ENCODE measurements at regions not wholly inside any gene's neighbourhood (a gene's known extent, or its start where the extent isn't known, plus 50 kb on each side); places are given as distances from the start of the nearest gene placed in this dataset.

- no peak for TF ChIP-seq SREBF2 (IDR thresholded peaks at IDR 0.05; ENCODE audit: low read length)
These were observed 253.6 kb upstream of the EXOC2 start (continued) for GRCh38 chr6:946546-946945.

- ATAC-seq (no peak), FAIRE-seq (no peak), DNase-seq (ENCODE audit: low read depth, low spot score) (no peak)
- Histone ChIP-seq H3K9me3 (replicated peaks; ENCODE audit: control insufficient read depth, insufficient read depth, low read length) (no peaks in the 10 kb centered on the region; the same call in 2 of the 3 replicates), H3K27ac (ENCODE audit: control insufficient read depth, insufficient read depth) (no peak overlapping the region), H3K4me2 (ENCODE audit: control insufficient read depth, insufficient read depth) (no peak overlapping the region), H2AFZ (ENCODE audit: control insufficient read depth, low read depth, low read length) (no peak overlapping the region), H3K4me1 (ENCODE audit: control insufficient read depth, insufficient read depth, low read length) (no peaks in the 10 kb centered on the region), H3K36me3 (ENCODE audit: control insufficient read depth in 2 of 2, insufficient read depth in 2 of 2, low read length in 1 of 2) (no peaks in the 10 kb centered on the region), H3K4me3 (no peak overlapping the region), H3K27me3 (replicated peaks in 1 of 2; ENCODE audit: control insufficient read depth in 2 of 2, insufficient read depth in 2 of 2, low read length in 1 of 2) (peaks cover 5 to 10% of the 10 kb centered on the region in 2 experiments; a peak in 3 of 4 replicates), H3K79me2 (ENCODE audit: control insufficient read depth, insufficient read depth, low read length) (no peaks in the 10 kb centered on the region), H3K9ac (ENCODE audit: control insufficient read depth, insufficient read depth, low read length) (no peak overlapping the region), H4K20me1 (ENCODE audit: control insufficient read depth, insufficient read depth) (no peaks in the 10 kb centered on the region)
- in situ Hi-C loops (cut with MboI) = no loop called here
- RAD21 ChIA-PET (ENCODE audit: unreplicated experiment) = no interaction called here
- intact Hi-C loops (cut with micrococcal nuclease; ENCODE audit: unreplicated experiment) = no loop called here
- BruUV-seq (replicated peaks) = no TSS peak
- SMC1A ChIA-PET (ENCODE audit: uncharacterized antibody, unreplicated experiment) = no interaction called here
- TF ChIP-seq, protein P1, sequence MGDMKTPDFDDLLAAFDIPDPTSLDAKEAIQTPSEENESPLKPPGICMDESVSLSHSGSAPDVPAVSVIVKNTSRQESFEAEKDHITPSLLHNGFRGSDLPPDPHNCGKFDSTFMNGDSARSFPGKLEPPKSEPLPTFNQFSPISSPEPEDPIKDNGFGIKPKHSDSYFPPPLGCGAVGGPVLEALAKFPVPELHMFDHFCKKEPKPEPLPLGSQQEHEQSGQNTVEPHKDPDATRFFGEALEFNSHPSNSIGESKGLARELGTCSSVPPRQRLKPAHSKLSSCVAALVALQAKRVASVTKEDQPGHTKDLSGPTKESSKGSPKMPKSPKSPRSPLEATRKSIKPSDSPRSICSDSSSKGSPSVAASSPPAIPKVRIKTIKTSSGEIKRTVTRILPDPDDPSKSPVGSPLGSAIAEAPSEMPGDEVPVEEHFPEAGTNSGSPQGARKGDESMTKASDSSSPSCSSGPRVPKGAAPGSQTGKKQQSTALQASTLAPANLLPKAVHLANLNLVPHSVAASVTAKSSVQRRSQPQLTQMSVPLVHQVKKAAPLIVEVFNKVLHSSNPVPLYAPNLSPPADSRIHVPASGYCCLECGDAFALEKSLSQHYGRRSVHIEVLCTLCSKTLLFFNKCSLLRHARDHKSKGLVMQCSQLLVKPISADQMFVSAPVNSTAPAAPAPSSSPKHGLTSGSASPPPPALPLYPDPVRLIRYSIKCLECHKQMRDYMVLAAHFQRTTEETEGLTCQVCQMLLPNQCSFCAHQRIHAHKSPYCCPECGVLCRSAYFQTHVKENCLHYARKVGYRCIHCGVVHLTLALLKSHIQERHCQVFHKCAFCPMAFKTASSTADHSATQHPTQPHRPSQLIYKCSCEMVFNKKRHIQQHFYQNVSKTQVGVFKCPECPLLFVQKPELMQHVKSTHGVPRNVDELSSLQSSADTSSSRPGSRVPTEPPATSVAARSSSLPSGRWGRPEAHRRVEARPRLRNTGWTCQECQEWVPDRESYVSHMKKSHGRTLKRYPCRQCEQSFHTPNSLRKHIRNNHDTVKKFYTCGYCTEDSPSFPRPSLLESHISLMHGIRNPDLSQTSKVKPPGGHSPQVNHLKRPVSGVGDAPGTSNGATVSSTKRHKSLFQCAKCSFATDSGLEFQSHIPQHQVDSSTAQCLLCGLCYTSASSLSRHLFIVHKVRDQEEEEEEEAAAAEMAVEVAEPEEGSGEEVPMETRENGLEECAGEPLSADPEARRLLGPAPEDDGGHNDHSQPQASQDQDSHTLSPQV (IDR thresholded peaks at IDR 0.05) = no peak
- TF ChIP-seq MYC (IDR thresholded peaks at IDR 0.05; ENCODE audit: insufficient read depth, insufficient read length, insufficient replicate concordance, low read length, severe bottlenecking) = no peak
- TF ChIP-seq TAF1 (IDR thresholded peaks at IDR 0.05; ENCODE audit: borderline replicate concordance, low read depth, low read length) = no peak
- TF ChIP-seq CHD4 (IDR thresholded peaks at IDR 0.05) = no peak
- no peak for TF ChIP-seq KLF5 (IDR thresholded peaks at IDR 0.05; ENCODE audit: partially characterized antibody)
- TF ChIP-seq TCF7 (IDR thresholded peaks at IDR 0.05; ENCODE audit: borderline replicate concordance) = no peak
- TF ChIP-seq NFXL1 (IDR thresholded peaks at IDR 0.05; ENCODE audit: borderline replicate concordance) = no peak
- TF ChIP-seq, protein P2, sequence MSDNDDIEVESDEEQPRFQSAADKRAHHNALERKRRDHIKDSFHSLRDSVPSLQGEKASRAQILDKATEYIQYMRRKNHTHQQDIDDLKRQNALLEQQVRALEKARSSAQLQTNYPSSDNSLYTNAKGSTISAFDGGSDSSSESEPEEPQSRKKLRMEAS (IDR thresholded peaks at IDR 0.05; ENCODE audit: low read depth, low read length) = no peak
- TF ChIP-seq TCF3 (IDR thresholded peaks at IDR 0.05; ENCODE audit: borderline replicate concordance, insufficient read depth, low read depth, low read length) = no peak
- POLR2A ChIA-PET = no interaction called here
- WGBS (ENCODE audit: insufficient coverage, insufficient replicate concordance, low lambda C conversion rate, missing lambda C conversion rate) = 22% methylated on average over 12 of the region's 12 CpGs
- CTCF ChIA-PET = interaction anchor here (1.0 kb wide), 1 partner anchor 755 kb away, joined by 3 read pairs; no protein-coding TSS in a partner anchor
These were observed 246.8 kb upstream of the EXOC2 start for GRCh38 chr6:939526-940252.

All from GM12878 (cell line).